Liver (tissue), 8 donors: ENCODE measurements at regions not wholly inside any gene's neighbourhood (a gene's known extent, or its start where the extent isn't known, plus 50 kb on each side); places are given as distances from the start of the nearest gene placed in this dataset.

Experiments
- DNase-seq: peaks from one replicate; pipeline ENCODE4 v3.0.0-alpha.2; 2017; ENCODE audit warnings: low spot score
- H3K27ac ChIP-seq, 2 donors: one replicate each; pipeline ENCODE4 v1.7.0; 2013; ENCODE audit warnings: inconsistent platforms in 2 of 2, low read length in 2 of 2, control low read depth in 1 of 2, low read depth in 1 of 2, mild to moderate bottlenecking in 1 of 2
- H3K27me3 ChIP-seq, 4 donors: one replicate each; pipeline versions ENCODE4 v1.6.1 to v1.7.0; 2013; ENCODE audit warnings: low read length in 3 of 4, inconsistent platforms in 1 of 4, mild to moderate bottlenecking in 1 of 4, moderate library complexity in 1 of 4; ENCODE audit not compliant: control insufficient read depth in 4 of 4, insufficient read depth in 4 of 4
- H3K36me3 ChIP-seq, 4 donors: one replicate each; pipeline versions ENCODE4 v1.6.1 to v1.7.0; 2013; ENCODE audit warnings: low read length in 3 of 4, mild to moderate bottlenecking in 3 of 4, low read depth in 1 of 4, moderate library complexity in 1 of 4; ENCODE audit not compliant: control insufficient read depth in 4 of 4, insufficient read depth in 3 of 4
- H3K4me1 ChIP-seq, 4 donors: one replicate each; pipeline versions ENCODE4 v1.6.1 to v1.7.0; 2013; ENCODE audit warnings: low read length in 3 of 4, mild to moderate bottlenecking in 3 of 4, moderate library complexity in 1 of 4; ENCODE audit not compliant: control insufficient read depth in 4 of 4, insufficient read depth in 4 of 4
- H3K4me3 ChIP-seq, 3 donors: one replicate each; pipeline versions ENCODE4 v1.6.1 to v1.7.0; 2013; ENCODE audit warnings: low read length in 3 of 3, control low read depth in 1 of 3, low read depth in 1 of 3, mild to moderate bottlenecking in 1 of 3
- H3K9ac ChIP-seq, 2 donors: one replicate each; pipeline ENCODE4 v1.7.0; 2013; ENCODE audit warnings: low read length in 2 of 2, mild to moderate bottlenecking in 2 of 2, moderate library complexity in 2 of 2, control low read depth in 1 of 2, low read depth in 1 of 2
- H3K9me3 ChIP-seq, 4 donors: one replicate each; pipeline versions ENCODE4 v1.6.1 to v1.7.0; 2013; ENCODE audit warnings: low read length in 3 of 4; ENCODE audit not compliant: control insufficient read depth in 4 of 4
- EGR1 ChIP-seq, 2 donors: IDR thresholded peaks; 2 replicates each; pipeline ENCODE4 v1.6.1; 2016 to 2018; ENCODE audit warnings: antibody characterized with exemption in 2 of 2, low read depth in 2 of 2
- GABPA ChIP-seq, 2 donors: IDR thresholded peaks in 1 of 2; conservative IDR thresholded peaks in 1 of 2; 2 replicates each; pipeline ENCODE4 v1.6.1; 2016; ENCODE audit warnings: antibody characterized with exemption in 2 of 2, mild to moderate bottlenecking in 1 of 2, moderate library complexity in 1 of 2
- HNF4A ChIP-seq, 2 donors: conservative IDR thresholded peaks; 2 replicates each; pipeline ENCODE4 v1.6.1; 2016; ENCODE audit warnings: antibody characterized with exemption in 2 of 2, mild to moderate bottlenecking in 2 of 2
- HNF4G ChIP-seq: IDR thresholded peaks from 2 replicates; pipeline ENCODE4 v1.6.1; 2016; ENCODE audit warnings: antibody characterized with exemption
- RAD21 ChIP-seq, 2 donors: IDR thresholded peaks; 2 replicates each; pipeline ENCODE4 v1.6.1; 2016; ENCODE audit warnings: antibody characterized with exemption in 2 of 2, mild to moderate bottlenecking in 2 of 2
- RXRA ChIP-seq, 2 donors: IDR thresholded peaks; 2 replicates each; pipeline ENCODE4 v1.6.1; 2017 to 2018; ENCODE audit warnings: antibody characterized with exemption in 2 of 2, mild to moderate bottlenecking in 1 of 2
- SP1 ChIP-seq: IDR thresholded peaks from 2 replicates; pipeline ENCODE4 v1.6.1; 2018; ENCODE audit warnings: antibody characterized with exemption, mild to moderate bottlenecking
- TAF1 ChIP-seq: conservative IDR thresholded peaks from 2 replicates; pipeline ENCODE4 v1.6.1; 2016; ENCODE audit warnings: antibody characterized with exemption, mild to moderate bottlenecking
- YY1 ChIP-seq: IDR thresholded peaks from 2 replicates; pipeline ENCODE4 v1.6.1; 2016; ENCODE audit warnings: antibody characterized with exemption, mild to moderate bottlenecking
- WGBS: extraction: QIAGEN DNeasy Blood & Tissue Kit; methylation state at CpG from one replicate; pipeline ENCODE4 v1.1.7; 2013; 5-methylcytosine and 5-hydroxymethylcytosine counted together
- TF ChIP-seq, protein P1 (sequence below): IDR thresholded peaks from 2 replicates; pipeline ENCODE4 v1.6.1; 2016; ENCODE audit warnings: antibody characterized with exemption
- TF ChIP-seq, protein P2 (sequence below): IDR thresholded peaks from 2 replicates; pipeline ENCODE4 v1.6.1; 2016; ENCODE audit warnings: antibody characterized with exemption
- TF ChIP-seq, protein P3 (sequence below): IDR thresholded peaks from 2 replicates; pipeline ENCODE4 v1.6.1; 2016; ENCODE audit warnings: antibody characterized with exemption
- TF ChIP-seq, protein P4 (sequence below): fragments of 150-350 bp; IDR thresholded peaks from 2 replicates; pipeline ENCODE4 v1.5.1; 2017; ENCODE audit warnings: improper control_type of control experiment, low read depth, low read length; ENCODE audit not compliant: missing input control
- TF ChIP-seq, protein P5 (sequence below): IDR thresholded peaks from 2 replicates; pipeline ENCODE4 v1.6.1; 2016; ENCODE audit warnings: antibody characterized with exemption, mild to moderate bottlenecking
- donor health status: healthy.
- donor health status: healthy.
- donor health status: healthy.
- donor health status: healthy.
- donor health status: healthy.

DNA sequence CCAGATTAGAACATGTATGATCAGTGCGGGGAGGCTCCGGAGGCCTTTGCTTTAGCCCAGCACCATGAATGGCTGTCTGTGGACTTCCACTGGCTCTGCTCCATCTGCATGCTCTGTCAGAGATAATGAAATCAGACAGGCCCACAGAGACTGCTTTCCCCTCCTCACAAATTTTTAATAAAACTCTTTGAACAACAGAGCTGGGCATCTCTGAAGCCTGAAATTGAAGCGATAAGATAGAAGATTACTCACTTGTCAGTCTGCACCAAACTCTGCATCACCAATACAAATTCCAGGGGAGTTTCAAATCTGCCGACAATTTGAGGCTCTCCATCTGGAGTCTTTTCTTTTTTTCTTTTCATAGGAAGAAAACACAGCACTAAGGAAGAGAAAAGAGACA lies 110.0 kb downstream of the DYRK2 start:
- Histone ChIP-seq H3K36me3 (no peaks in the 10 kb centered on the region), H3K27ac (no peak overlapping the region), H3K9me3 (no peaks in the 10 kb centered on the region), H3K4me1 (peaks cover 0 to 7% (median 4%) of the 10 kb centered on the region in 4 donors), H3K4me3 (no peak overlapping the region), H3K27me3 (no peaks in the 10 kb centered on the region), H3K9ac (no peak overlapping the region)
- WGBS: 93% methylated on average over 4 of the region's 4 CpGs
- TF ChIP-seq YY1 (no peak), EGR1 (IDR thresholded peaks at IDR 0.05; ENCODE audit: low read depth in 2 of 2) (no peak), HNF4A (conservative IDR thresholded peaks at IDR 0.05) (no peak), TAF1 (no peak), RXRA (IDR thresholded peaks at IDR 0.05) (no peak), SP1 (no peak), RAD21 (IDR thresholded peaks at IDR 0.05) (no peak), GABPA (IDR thresholded peaks at IDR 0.05 in 1 of 2, conservative IDR thresholded peaks at IDR 0.05 in 1 of 2) (no peak)
- TF ChIP-seq, protein P1, sequence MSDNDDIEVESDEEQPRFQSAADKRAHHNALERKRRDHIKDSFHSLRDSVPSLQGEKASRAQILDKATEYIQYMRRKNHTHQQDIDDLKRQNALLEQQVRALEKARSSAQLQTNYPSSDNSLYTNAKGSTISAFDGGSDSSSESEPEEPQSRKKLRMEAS: no peak
- TF ChIP-seq, protein P2, sequence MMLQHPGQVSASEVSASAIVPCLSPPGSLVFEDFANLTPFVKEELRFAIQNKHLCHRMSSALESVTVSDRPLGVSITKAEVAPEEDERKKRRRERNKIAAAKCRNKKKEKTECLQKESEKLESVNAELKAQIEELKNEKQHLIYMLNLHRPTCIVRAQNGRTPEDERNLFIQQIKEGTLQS: no peak
- TF ChIP-seq, protein P3, sequence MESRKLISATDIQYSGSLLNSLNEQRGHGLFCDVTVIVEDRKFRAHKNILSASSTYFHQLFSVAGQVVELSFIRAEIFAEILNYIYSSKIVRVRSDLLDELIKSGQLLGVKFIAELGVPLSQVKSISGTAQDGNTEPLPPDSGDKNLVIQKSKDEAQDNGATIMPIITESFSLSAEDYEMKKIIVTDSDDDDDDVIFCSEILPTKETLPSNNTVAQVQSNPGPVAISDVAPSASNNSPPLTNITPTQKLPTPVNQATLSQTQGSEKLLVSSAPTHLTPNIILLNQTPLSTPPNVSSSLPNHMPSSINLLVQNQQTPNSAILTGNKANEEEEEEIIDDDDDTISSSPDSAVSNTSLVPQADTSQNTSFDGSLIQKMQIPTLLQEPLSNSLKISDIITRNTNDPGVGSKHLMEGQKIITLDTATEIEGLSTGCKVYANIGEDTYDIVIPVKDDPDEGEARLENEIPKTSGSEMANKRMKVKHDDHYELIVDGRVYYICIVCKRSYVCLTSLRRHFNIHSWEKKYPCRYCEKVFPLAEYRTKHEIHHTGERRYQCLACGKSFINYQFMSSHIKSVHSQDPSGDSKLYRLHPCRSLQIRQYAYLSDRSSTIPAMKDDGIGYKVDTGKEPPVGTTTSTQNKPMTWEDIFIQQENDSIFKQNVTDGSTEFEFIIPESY: no peak
- TF ChIP-seq, protein P4, sequence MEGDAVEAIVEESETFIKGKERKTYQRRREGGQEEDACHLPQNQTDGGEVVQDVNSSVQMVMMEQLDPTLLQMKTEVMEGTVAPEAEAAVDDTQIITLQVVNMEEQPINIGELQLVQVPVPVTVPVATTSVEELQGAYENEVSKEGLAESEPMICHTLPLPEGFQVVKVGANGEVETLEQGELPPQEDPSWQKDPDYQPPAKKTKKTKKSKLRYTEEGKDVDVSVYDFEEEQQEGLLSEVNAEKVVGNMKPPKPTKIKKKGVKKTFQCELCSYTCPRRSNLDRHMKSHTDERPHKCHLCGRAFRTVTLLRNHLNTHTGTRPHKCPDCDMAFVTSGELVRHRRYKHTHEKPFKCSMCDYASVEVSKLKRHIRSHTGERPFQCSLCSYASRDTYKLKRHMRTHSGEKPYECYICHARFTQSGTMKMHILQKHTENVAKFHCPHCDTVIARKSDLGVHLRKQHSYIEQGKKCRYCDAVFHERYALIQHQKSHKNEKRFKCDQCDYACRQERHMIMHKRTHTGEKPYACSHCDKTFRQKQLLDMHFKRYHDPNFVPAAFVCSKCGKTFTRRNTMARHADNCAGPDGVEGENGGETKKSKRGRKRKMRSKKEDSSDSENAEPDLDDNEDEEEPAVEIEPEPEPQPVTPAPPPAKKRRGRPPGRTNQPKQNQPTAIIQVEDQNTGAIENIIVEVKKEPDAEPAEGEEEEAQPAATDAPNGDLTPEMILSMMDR: no peak
- no peak for DNase-seq

DNA sequence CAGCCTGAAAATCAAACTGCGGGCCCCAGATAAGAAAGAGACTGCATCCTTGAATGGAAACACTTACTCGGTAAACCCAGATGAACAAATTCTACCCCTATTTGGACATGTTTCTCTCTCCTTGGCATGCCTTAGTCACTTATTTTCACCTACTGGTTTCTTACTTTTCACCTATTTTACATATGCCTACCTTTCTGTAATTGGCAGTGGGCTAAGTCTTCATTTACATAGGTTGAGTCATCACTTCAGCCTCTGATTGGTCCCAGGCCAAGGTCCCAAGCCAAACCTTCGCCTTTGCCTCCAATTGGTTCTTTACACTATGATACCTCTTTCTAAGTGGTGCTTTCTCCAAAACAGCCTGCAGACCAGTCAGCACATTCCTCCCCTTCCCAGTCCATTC lies 111.3 kb downstream of the DYRK2 start:
- Histone ChIP-seq H3K4me1 (peaks cover 0 to 4% (median under 1%) of the 10 kb centered on the region in 4 donors), H3K9ac (no peak overlapping the region), H3K9me3 (no peaks in the 10 kb centered on the region), H3K27ac (no peak overlapping the region), H3K36me3 (no peaks in the 10 kb centered on the region), H3K4me3 (no peak overlapping the region), H3K27me3 (no peaks in the 10 kb centered on the region)
- 94% methylated on average over 3 of the region's 3 CpGs for WGBS
- TF ChIP-seq, protein P1: no peak
- TF ChIP-seq, protein P3: no peak
- TF ChIP-seq, protein P5, sequence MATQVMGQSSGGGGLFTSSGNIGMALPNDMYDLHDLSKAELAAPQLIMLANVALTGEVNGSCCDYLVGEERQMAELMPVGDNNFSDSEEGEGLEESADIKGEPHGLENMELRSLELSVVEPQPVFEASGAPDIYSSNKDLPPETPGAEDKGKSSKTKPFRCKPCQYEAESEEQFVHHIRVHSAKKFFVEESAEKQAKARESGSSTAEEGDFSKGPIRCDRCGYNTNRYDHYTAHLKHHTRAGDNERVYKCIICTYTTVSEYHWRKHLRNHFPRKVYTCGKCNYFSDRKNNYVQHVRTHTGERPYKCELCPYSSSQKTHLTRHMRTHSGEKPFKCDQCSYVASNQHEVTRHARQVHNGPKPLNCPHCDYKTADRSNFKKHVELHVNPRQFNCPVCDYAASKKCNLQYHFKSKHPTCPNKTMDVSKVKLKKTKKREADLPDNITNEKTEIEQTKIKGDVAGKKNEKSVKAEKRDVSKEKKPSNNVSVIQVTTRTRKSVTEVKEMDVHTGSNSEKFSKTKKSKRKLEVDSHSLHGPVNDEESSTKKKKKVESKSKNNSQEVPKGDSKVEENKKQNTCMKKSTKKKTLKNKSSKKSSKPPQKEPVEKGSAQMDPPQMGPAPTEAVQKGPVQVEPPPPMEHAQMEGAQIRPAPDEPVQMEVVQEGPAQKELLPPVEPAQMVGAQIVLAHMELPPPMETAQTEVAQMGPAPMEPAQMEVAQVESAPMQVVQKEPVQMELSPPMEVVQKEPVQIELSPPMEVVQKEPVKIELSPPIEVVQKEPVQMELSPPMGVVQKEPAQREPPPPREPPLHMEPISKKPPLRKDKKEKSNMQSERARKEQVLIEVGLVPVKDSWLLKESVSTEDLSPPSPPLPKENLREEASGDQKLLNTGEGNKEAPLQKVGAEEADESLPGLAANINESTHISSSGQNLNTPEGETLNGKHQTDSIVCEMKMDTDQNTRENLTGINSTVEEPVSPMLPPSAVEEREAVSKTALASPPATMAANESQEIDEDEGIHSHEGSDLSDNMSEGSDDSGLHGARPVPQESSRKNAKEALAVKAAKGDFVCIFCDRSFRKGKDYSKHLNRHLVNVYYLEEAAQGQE: no peak
- TF ChIP-seq HNF4G (no peak), HNF4A (conservative IDR thresholded peaks at IDR 0.05) (no peak), TAF1 (no peak), EGR1 (IDR thresholded peaks at IDR 0.05; ENCODE audit: low read depth in 2 of 2) (no peak), RAD21 (IDR thresholded peaks at IDR 0.05) (no peak)
- TF ChIP-seq, protein P2: no peak
- no peak for DNase-seq
